Urothelium cell line (cell line): ENCODE measurements at regions not wholly inside any gene's neighbourhood (a gene's known extent, or its start where the extent isn't known, plus 50 kb on each side); places are given as distances from the start of the nearest gene placed in this dataset.

Experiments
- DNase-seq: peaks from one replicate; pipeline ENCODE4 v3.0.0; 2011; ENCODE audit warnings: low spot score, mixed read lengths
- FAIRE-seq: peaks from 2 replicates; lab custom pipeline; 2011; peaks lifted over from hg19 to GRCh38; lab: Jason Lieb, UNC

GRCh38 chr4:123562994-123563750 lies 166.6 kb downstream of the SPRY1 start:
- FAIRE-seq, result no peak
- DNase-seq, result peak; percentile 10

- DNase-seq (peak; percentile 71), FAIRE-seq (no peak)
Measured at GRCh38 chr4:123564758-123565346, 168.3 kb downstream of the SPRY1 start.

GRCh38 chr4:123568936-123569335 lies 172.3 kb downstream of the SPRY1 start:
- no peak for FAIRE-seq
- DNase-seq, result no peak

GRCh38 chr4:123569541-123569940 lies 172.9 kb downstream of the SPRY1 start:
- FAIRE-seq, result no peak
- no peak for DNase-seq

- FAIRE-seq, result no peak
- no peak for DNase-seq
Measured at GRCh38 chr4:123573866-123574508, 177.4 kb downstream of the SPRY1 start.

- DNase-seq (no peak), FAIRE-seq (no peak)
Measured at GRCh38 chr4:123575291-123575690, 178.7 kb downstream of the SPRY1 start.

- FAIRE-seq (no peak), DNase-seq (no peak)
Measured at GRCh38 chr4:123577225-123577906, 180.8 kb downstream of the SPRY1 start.

GRCh38 chr4:123578276-123579029 lies 181.9 kb downstream of the SPRY1 start:
- DNase-seq (no peak), FAIRE-seq (no peak)

GRCh38 chr4:123579961-123580360 lies 183.4 kb downstream of the SPRY1 start:
- no peak for FAIRE-seq
- no peak for DNase-seq

- no peak for DNase-seq
Measured at GRCh38 chr4:123580981-123581664, 184.5 kb downstream of the SPRY1 start.

GRCh38 chr4:123581802-123582201 lies 185.2 kb downstream of the SPRY1 start:
- DNase-seq, result no peak
- FAIRE-seq, result no peak

More at GRCh38 chr4:123580981-123581664, 184.5 kb downstream of the SPRY1 start:
- FAIRE-seq, result no peak

GRCh38 chr4:123583043-123583442 lies 186.4 kb downstream of the SPRY1 start:
- FAIRE-seq, result no peak

GRCh38 chr4:123585111-123585510 lies 188.5 kb downstream of the SPRY1 start:
- FAIRE-seq (no peak), DNase-seq (no peak)

More at GRCh38 chr4:123583043-123583442, 186.4 kb downstream of the SPRY1 start:
- no peak for DNase-seq

GRCh38 chr4:123587983-123588494 lies 191.4 kb downstream of the SPRY1 start:
- DNase-seq (peak; percentile 58), FAIRE-seq (no peak)

GRCh38 chr4:123588631-123589241 lies 192.1 kb downstream of the SPRY1 start:
- FAIRE-seq, result no peak
- peak; percentile 70 for DNase-seq

GRCh38 chr4:123589301-123589700 lies 192.7 kb downstream of the SPRY1 start:
- DNase-seq (no peak), FAIRE-seq (no peak)

- FAIRE-seq, result no peak
- DNase-seq, result no peak
Measured at GRCh38 chr4:123591875-123592274, 195.3 kb downstream of the SPRY1 start.

GRCh38 chr4:123593655-123594054 lies 197.1 kb downstream of the SPRY1 start:
- DNase-seq (no peak), FAIRE-seq (no peak)

- DNase-seq (no peak), FAIRE-seq (no peak)
Measured at GRCh38 chr4:123596805-123597204, 200.2 kb downstream of the SPRY1 start.
